HUDEP-2 (cell line): ENCODE measurements at regions not wholly inside any gene's neighbourhood (a gene's known extent, or its start where the extent isn't known, plus 50 kb on each side); places are given as distances from the start of the nearest gene placed in this dataset.
A peak's percentile ranks its signal among the peaks of the same experiment; 100 is the strongest.

Experiments used
- DNase-seq, 76 experiments: peaks; one replicate each; lab custom pipeline; 2025; ENCODE audit not compliant: unreplicated experiment in 76 of 76; lab: John Stamatoyannopoulos, UW

- no peak for DNase-seq
Observed at GRCh38 chr20:50386641-50386960, 123.6 kb upstream of the PTPN1 start.

GRCh38 chr20:50387218-50387995 is 122.8 kb upstream of the PTPN1 start:
- DNase-seq: no peak

- DNase-seq: no peak
Observed at GRCh38 chr20:50387996-50388332, 122.2 kb upstream of the PTPN1 start.

GRCh38 chr20:50388733-50389437 is 121.3 kb upstream of the PTPN1 start:
- DNase-seq: no peak

- DNase-seq: peak in 24 of 76 experiments; percentile 5 to 55 (median 18)
Observed at GRCh38 chr20:50389438-50389807, 120.8 kb upstream of the PTPN1 start.

- DNase-seq: no peak
Observed at GRCh38 chr20:50389808-50390684, 120.1 kb upstream of the PTPN1 start.

- no peak for DNase-seq
Observed at GRCh38 chr20:50390685-50391443, 119.3 kb upstream of the PTPN1 start.

GRCh38 chr20:50391444-50392137 is 118.6 kb upstream of the PTPN1 start:
- no peak for DNase-seq

- no peak for DNase-seq
Observed at GRCh38 chr20:50392138-50392866, 117.9 kb upstream of the PTPN1 start.

GRCh38 chr20:50393242-50393641 is 116.9 kb upstream of the PTPN1 start:
- no peak for DNase-seq

GRCh38 chr20:50393990-50394561 is 116.1 kb upstream of the PTPN1 start:
- DNase-seq: no peak

- DNase-seq: peak in 1 of 76 experiments; percentile 14
Observed at GRCh38 chr20:50394569-50394968, 115.6 kb upstream of the PTPN1 start.

- DNase-seq: no peak
Observed at GRCh38 chr20:50395251-50395729, 114.9 kb upstream of the PTPN1 start.

- DNase-seq: no peak
Observed at GRCh38 chr20:50395914-50396488, 114.2 kb upstream of the PTPN1 start.

GRCh38 chr20:50396623-50397022 is 113.6 kb upstream of the PTPN1 start:
- DNase-seq: no peak

GRCh38 chr20:50397058-50397457 is 113.1 kb upstream of the PTPN1 start:
- DNase-seq: no peak

GRCh38 chr20:50398064-50398463 is 112.1 kb upstream of the PTPN1 start:
- no peak for DNase-seq

GRCh38 chr20:50398471-50398820 is 111.7 kb upstream of the PTPN1 start:
- DNase-seq: no peak
